ENCODE measurements at regions not wholly inside any gene's neighbourhood (a gene's known extent, or its start where the extent isn't known, plus 50 kb on each side); places are given as distances from the start of the nearest gene placed in this dataset.

DNA sequence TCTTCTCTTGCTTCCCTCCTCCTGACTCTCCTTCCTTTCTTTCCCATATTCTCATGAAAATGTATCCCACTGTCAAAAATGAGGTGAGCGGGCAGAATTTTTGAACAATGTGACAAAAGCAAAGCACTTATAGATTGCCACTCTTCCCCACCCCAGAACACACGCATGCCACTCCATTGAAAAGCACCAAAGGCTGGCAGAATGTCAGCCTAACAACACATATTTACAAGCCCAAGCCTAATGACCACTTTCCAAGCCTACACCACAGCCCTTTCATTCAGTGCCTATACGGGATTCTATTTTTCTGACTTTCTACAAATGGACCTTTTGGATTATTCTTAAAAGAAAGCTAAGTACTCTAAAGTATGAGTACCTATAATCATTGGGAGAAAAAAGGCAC is 62.9 kb upstream of the METAP2 start:
- no peak for TF ChIP-seq EZH2 (IDR thresholded peaks at IDR 0.05; ENCODE audit: borderline replicate concordance, low read length)
- TF ChIP-seq, protein P1, sequence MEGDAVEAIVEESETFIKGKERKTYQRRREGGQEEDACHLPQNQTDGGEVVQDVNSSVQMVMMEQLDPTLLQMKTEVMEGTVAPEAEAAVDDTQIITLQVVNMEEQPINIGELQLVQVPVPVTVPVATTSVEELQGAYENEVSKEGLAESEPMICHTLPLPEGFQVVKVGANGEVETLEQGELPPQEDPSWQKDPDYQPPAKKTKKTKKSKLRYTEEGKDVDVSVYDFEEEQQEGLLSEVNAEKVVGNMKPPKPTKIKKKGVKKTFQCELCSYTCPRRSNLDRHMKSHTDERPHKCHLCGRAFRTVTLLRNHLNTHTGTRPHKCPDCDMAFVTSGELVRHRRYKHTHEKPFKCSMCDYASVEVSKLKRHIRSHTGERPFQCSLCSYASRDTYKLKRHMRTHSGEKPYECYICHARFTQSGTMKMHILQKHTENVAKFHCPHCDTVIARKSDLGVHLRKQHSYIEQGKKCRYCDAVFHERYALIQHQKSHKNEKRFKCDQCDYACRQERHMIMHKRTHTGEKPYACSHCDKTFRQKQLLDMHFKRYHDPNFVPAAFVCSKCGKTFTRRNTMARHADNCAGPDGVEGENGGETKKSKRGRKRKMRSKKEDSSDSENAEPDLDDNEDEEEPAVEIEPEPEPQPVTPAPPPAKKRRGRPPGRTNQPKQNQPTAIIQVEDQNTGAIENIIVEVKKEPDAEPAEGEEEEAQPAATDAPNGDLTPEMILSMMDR (IDR thresholded peaks at IDR 0.05; ENCODE audit: low read length) = no peak

Data from OCI-LY1 (cell line).